HG02840 (cell line): ENCODE measurements at regions not wholly inside any gene's neighbourhood (a gene's known extent, or its start where the extent isn't known, plus 50 kb on each side); places are given as distances from the start of the nearest gene placed in this dataset.
"Not testable (repeated sequence)": the region's sequence is repeated elsewhere in the genome, so short reads cannot be mapped to it uniquely, and the experiment has no call there.

ENCODE experiments used
- ATAC-seq: cut with Tn5 transposase; IDR thresholded peaks from one replicate; pipeline ENCODE4 v1.9.1; 2021; ENCODE audit warnings: mild to moderate bottlenecking, moderate library complexity, moderate number of reproducible peaks; ENCODE audit not compliant: unreplicated experiment, low FRiP score

GRCh38 chr10:123221418-123221817 lies 67.2 kb downstream of the BUB3 start:
- ATAC-seq = no peak

DNA sequence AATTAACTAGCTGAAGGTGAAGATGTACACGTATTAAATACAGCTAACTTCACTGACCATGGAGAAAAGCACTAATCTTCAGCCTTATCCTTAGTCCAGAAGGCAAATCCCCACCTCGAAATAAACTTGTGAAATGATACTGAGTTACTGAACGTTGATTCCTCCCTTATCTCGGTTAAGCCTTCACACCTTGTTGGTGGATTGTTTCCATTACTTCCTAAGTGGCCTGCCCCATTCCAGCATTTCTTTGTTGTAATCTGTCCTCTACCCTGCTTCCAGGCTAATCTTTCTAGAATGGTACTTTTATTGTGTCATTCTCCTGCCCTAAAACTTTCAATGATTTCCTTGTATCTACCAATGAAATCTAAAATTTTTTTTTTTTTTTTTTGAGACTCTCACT lies 68.6 kb downstream of the BUB3 start:
- no peak for ATAC-seq

DNA sequence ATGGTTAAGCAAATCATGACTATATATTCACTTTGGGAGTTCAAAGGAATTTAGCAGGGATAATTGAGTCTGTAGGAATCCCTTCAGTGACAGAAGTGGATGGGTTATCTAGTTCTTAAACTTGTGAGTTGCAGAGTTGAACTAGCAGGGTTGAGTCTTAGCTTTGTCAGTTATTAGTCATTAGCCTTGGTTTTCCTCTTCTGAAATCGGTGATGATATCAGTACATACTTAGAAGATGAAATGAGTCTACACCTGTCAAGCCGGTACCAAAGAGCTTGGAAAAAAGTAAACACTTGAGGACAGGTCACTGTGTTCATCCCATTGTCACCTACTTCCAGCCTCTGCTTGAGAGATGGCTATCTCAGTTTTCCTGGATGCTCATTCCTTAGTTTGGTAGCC lies 73.5 kb downstream of the BUB3 start:
- no peak for ATAC-seq

DNA sequence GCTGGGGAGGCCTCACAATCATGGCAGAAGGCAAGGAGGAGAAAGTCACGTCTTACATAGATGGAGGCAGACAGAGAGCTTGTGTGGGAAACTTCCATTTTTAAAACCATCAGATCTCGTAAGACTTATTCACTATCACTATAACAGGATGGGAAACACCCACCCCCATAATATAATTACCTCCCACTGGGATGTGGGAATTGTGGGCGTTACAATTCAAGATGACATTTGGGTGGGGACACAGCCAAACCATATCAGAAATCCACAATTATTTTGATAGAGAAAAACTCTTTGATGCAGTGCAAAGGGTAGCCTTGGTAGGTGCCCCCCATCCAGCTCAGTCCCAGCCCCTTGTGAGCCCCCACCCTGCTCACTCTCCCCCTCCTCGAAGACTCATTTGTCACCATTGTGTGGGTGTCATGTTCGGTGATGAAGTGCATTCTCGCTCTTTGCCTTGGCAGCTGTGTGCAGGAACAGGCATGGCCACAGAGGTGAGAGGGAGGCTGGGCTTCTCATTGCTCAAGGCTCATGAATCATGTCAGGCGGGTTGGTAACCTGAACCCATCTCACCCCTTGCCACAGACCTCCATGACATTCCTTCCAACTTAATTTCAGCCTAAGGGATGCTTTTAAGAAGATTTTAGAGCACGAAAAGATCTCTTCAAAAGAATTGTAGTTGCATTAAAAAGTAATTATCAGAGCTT lies 75.9 kb downstream of the BUB3 start:
- ATAC-seq = no peak

GRCh38 chr10:123232879-123233278 lies 78.7 kb downstream of the BUB3 start:
- ATAC-seq = not testable (repeated sequence)

DNA sequence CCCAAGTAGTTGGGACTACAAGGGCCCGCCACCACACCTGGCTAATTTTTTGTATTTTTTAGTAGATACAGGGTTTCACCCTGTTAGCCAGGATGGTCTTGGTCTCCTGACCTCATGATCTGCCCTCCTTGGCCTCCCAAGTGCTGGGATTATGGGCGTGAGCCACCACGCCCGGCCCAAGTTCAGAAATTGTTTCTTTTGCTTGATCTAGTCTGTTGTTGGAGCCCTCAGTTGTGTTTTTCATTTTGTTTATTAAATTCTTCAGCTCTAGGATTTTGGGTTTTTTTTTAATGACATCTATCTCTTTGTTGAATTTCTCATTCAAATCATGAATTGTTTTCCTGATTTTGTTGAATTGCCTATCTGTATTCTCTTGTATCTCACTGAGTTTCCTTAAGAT lies 80.8 kb downstream of the BUB3 start:
- ATAC-seq = not testable (repeated sequence)

DNA sequence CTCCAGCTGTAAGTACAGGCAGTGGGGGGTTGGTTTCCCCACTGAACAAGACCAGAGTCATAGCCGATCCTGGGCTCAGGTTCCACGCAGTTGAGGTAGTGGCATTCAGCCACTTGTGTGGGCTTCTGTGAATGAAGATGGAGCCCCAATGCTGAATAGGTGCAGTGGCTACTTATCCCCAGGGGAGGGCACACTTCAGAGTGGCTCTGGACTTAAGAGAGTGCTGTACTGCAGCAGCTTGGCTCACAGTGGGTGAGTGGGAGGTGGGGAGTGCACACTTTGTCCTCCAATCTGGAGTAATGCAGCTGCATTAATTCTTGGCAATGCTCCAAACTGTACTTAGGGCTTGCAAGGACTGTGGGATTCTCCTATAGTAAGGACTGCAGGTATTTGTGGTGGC lies 81.9 kb downstream of the BUB3 start:
- ATAC-seq = no peak

- ATAC-seq = no peak
Measured at GRCh38 chr10:123240250-123240649, 86.0 kb downstream of the BUB3 start.

DNA sequence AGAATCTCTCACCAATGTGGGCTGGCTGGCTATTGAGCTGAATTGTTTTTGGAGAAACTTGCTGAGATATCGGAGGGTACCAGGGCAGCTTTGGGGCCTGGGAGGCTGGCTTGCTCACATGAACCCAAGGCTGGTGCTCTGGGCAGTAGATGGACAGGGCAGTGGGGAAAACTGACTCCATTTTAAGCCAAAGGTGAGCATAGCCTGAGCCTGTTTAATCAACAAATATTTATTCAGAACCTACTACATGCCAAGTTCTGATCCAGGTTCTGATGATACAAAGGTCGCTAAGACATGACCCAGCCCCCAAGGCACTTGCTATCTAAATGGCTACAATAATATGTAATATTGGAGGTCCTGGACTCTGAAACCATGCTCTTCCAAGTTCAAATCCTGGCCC lies 86.6 kb downstream of the BUB3 start:
- no peak for ATAC-seq

DNA sequence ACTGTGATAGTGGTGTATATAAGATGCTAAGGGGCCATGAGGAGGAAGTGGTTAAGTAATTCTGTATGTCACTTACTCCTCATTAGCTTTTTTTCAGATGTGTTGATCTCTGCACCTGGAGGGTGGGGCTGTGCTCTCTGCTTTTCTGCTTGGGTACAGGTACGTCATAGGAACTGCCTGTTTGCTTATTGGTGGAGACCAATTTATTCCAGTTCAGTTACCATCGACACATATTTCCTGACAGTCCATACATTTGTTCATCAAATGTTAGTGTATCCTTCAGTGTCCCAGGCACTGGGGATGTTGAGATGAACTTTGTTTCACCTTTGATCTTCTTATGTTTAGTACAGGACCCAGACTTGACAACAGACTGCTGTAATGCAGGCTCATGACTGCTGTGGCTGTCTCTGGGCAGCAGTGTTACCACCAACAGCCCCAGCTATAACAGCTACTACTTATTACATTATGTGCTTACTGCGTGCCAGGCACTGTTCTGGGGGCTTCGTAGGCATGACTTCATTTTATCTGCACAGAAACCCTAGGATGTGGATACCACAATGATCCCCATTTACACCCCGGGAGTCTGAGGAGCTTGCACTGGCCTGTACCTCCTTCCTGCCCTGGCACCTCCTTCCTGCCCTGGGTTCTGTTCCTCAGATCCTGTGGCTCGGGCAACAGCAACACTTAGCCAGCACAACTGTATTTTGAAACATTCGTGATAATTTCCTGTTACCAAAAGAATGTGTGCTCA lies 87.4 kb downstream of the BUB3 start:
- no peak for ATAC-seq

- ATAC-seq = no peak
Measured at GRCh38 chr10:123244747-123245146, 90.5 kb downstream of the BUB3 start.

- ATAC-seq = no peak
Measured at GRCh38 chr10:123245264-123245663, 91.1 kb downstream of the BUB3 start.

DNA sequence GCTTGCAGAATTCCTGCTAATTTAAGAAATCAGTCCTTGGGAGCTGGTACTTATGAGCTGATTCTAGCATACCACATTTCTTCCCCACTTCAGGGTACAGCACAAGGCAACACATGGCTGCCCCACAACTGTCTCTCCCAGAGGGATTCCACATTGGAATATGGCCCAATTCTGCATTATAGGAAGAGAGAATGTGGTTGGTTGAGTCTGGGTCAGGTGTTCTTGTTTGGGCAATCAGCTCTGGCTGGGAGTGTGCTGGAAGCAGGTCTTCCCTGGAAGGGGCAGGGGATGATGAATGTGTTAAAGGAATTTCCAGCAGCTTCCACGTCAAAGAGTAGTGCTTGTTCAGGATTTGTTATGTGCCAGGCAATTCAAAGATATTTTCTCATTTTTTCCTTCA lies 95.7 kb downstream of the BUB3 start:
- no peak for ATAC-seq

DNA sequence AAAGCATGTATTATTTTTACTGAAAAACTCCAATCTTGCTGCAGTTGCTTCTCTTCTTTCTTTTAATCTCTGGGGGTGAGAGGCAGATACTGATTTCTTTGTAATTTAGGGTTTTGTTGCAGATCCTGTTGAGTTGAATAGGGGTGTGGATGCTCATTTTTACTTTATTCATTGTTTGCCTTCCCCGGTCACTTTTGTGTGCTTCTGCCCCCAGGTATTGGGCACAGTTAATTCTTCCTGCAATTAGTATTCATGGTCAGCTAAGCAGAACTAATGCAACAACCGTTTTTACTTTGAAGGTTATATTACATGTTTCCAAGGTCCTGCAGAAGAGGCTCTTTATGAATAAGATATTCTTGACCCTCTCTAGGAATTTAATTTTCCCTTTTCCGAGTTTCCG lies 96.4 kb downstream of the BUB3 start:
- ATAC-seq = no peak

- ATAC-seq = no peak
Measured at GRCh38 chr10:123252779-123253178, 98.6 kb downstream of the BUB3 start.

GRCh38 chr10:123254343-123254742 lies 100.1 kb downstream of the BUB3 start:
- ATAC-seq = not testable (repeated sequence)

DNA sequence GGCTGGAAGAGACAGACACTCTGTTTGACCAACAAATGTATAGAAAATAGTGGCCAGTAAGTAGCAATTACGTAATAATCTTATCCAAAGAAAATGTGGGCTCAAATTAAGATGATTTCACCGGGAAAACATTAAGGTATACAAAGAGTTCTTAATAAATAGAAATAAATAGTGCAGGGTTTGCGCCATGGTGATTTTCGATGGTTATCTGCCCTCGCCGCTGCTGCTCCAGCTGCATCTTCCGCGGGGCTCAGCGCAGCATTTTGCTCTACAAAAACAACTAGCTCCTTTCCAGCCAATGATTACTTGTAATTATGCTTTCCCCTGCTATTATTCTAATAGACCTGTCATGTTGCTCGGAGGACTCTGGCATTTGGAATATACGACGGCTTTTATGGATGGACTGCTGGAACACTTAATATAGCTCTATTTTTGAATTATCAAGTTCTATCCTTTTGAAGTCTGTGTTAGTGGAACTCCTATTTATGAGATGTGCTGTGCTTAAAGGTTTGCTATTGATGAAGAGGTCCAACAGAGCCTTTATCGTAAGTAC lies 103.8 kb downstream of the BUB3 start:
- no peak for ATAC-seq

DNA sequence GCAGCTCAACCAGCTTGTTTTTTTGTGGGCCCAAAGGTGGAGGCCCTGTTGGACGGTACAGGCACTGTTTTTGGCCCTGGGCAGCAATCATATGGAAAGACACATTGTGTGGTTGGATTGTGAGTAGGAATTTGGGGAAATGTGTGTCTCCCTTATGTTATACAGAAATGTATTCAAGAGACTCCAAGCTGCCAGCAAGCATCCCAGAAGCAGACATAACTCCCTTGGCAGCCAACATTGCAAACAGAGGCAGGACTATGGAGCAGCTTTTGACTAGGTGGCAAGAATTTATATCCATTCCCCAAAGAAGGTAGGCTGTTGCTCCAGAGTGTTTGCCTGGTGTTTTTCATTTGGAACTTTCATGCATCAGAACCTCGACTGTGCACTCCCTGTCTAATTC lies 104.9 kb downstream of the BUB3 start:
- no peak for ATAC-seq

DNA sequence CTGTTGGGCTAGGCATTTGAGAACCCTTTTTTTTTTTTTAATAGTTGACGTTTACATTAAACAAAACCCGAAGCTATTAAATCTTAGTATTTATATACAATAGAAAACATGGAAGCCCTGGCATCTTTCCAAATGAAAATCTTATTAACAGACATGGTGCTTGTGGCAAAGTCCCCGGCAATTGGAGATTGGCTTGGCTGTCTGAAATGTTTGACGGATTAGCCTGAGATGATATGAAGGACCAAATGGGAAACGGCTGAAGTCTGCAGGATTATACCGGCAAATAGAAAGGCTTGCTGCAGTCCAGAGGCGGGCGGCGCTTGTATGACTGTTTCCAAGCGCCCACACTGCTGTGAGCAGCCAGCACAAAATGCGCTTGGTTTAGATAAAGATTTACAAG lies 105.6 kb downstream of the BUB3 start:
- ATAC-seq = no peak

- no peak for ATAC-seq
Measured at GRCh38 chr10:123262456-123262855, 108.3 kb downstream of the BUB3 start.

DNA sequence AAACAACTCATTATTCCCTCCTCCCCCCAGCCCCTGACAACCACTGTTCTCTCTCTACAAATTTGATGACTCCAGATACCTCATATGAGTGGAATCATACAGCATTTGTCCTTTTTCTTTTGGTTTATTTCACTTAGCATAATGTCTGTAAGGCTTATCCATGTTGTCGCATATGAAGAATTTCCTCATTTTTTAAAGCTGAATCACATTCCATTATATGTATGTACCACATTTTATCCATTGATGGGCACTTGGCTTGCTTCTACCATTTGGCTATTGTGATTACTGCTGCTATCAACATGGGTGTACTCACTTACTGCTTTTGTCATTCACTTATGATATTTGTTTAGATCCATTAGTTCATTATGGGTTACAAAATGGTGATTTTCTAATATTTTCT lies 112.8 kb downstream of the BUB3 start:
- no peak for ATAC-seq

- ATAC-seq = no peak
Measured at GRCh38 chr10:123269017-123269552, 114.9 kb downstream of the BUB3 start.
